GM12865 (cell line): ENCODE measurements at regions not wholly inside any gene's neighbourhood (a gene's known extent, or its start where the extent isn't known, plus 50 kb on each side); places are given as distances from the start of the nearest gene placed in this dataset.

Source experiments
- DNase-seq: peaks from one replicate; pipeline ENCODE4 v3.0.0; 2010; ENCODE audit warnings: low read depth
- H3K4me3 ChIP-seq: 2 replicates; pipeline ENCODE4 v1.5.1; 2011; ENCODE audit warnings: mild to moderate bottlenecking, low read depth, low read length, control low read depth
- CTCF ChIP-seq: IDR thresholded peaks from 2 replicates; pipeline ENCODE4 v1.5.1; 2011; ENCODE audit warnings: low read length, control low read depth, low read depth, inconsistent platforms; ENCODE audit not compliant: insufficient read depth; ENCODE audit errors: missing control alignments

DNA sequence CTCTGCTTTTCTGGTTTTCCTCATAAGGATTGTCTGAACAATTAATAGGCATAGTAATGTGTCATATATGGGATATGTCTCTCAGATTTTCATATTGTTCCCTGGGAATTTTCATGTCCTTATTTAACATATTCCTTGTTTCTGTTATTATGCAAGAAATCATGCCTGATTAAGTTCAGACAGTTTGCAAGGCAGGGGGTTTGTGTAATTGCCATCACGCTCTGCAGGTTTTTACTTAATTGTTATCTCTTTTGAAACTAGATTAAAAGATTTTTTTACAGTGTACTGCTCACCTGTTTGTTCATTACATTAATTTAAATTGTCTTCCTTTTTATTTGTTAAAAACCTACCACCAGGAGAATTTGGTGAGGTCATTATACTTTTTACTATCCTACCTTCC is 1253.2 kb upstream of the PRR20A start:
- no peak for TF ChIP-seq CTCF
- no peak overlapping the region for H3K4me3 ChIP-seq
- DNase-seq = no peak

DNA sequence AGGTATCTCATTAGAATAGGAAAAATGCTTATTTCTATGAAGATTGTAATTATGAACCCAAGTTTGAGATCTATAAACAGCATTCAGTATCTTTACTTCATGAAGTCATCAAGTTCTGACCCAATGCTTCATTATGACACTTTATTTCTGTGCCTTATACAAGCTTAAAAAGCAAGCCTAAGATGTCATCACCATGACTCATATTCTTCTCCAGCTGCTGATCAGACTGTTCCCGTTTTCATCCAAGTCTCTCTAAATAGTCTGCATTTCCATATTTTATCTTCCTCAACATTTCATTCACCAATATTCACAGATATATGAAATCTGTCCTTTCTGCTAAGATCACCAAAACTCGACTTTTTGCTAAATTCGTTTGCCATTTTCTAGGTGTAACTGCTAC is 1247.2 kb upstream of the PRR20A start:
- no peak for DNase-seq
- TF ChIP-seq CTCF = no peak
- no peak overlapping the region for H3K4me3 ChIP-seq

- H3K4me3 ChIP-seq = no peak overlapping the region
- no peak for DNase-seq
- TF ChIP-seq CTCF = no peak
Observed at GRCh38 chr13:55937180-55937579, 1203.5 kb upstream of the PRR20A start.

GRCh38 chr13:55948175-55948574 is 1192.5 kb upstream of the PRR20A start:
- H3K4me3 ChIP-seq = no peak overlapping the region
- no peak for DNase-seq
- no peak for TF ChIP-seq CTCF

DNA sequence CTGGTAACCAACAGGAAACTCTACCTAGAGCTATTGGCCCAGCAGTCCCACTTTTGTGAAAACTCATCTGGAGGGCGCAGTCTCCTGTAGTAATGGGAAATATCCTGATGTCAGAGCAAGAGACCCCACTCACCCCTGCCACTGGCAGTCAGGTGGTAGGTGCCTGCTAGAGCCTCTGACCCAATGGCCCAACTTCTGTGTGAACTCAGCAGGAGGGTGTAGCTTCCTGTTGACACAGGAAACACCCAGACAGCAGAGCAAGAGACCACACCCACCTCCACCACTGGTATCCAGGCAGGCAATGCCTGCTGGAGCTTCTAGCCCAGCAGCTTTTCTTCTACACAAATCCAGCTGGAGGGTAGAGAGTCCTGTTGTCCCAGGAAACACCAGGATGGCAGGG is 1176.8 kb upstream of the PRR20A start:
- no peak overlapping the region for H3K4me3 ChIP-seq
- no peak for DNase-seq
- no peak for TF ChIP-seq CTCF

GRCh38 chr13:55967055-55967454 is 1173.7 kb upstream of the PRR20A start:
- no peak for DNase-seq
- no peak for TF ChIP-seq CTCF
- no peak overlapping the region for H3K4me3 ChIP-seq

DNA sequence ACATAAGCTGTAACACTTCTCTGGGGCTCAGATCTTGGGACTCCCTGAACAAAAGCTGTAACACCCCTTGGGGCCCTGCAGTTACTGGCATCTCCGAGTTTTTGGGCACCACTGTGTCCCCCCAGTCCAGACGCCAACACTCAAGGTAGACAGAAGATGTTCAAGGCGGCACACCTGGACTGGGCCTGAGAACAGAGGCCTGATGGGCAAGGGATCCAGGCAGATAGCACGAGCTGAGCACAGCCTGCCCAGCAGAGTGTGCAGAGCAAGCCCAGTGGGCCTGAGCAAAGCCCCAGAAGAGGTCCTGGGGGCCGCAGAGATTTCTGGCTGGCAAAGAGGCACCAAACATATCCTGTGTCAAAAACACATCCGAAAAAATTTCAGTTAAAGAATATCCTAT is 1163.3 kb upstream of the PRR20A start:
- no peak for DNase-seq
- H3K4me3 ChIP-seq = no peak overlapping the region
- no peak for TF ChIP-seq CTCF
